ENCODE measurements at regions not wholly inside any gene's neighbourhood (a gene's known extent, or its start where the extent isn't known, plus 50 kb on each side); places are given as distances from the start of the nearest gene placed in this dataset.

- TF ChIP-seq CTCF (IDR thresholded peaks at IDR 0.05; ENCODE audit: insufficient read depth, low read length, poor library complexity, severe bottlenecking) (no peak), EZH2phosphoT487 (conservative IDR thresholded peaks at IDR 0.05; ENCODE audit: low read length) (no peak)
Measured at GRCh38 chr3:94522488-94522887, 459.6 kb downstream of the NSUN3 start.
